Fibroblast of villous mesenchyme (primary cell): ENCODE measurements at regions not wholly inside any gene's neighbourhood (a gene's known extent, or its start where the extent isn't known, plus 50 kb on each side); places are given as distances from the start of the nearest gene placed in this dataset.

Source experiments
- DNase-seq: peaks from one replicate; pipeline ENCODE4 v3.0.0-alpha.2; 2010; ENCODE audit warnings: low read depth
- H3K4me3 ChIP-seq: 2 replicates; pipeline ENCODE4 v1.5.1; 2011; ENCODE audit warnings: low read depth, mild to moderate bottlenecking, low read length
- TF ChIP-seq, protein P1 (sequence below): IDR thresholded peaks from 2 replicates; pipeline ENCODE4 v1.5.1; 2012; ENCODE audit warnings: low read depth, mild to moderate bottlenecking, low read length; ENCODE audit not compliant: insufficient read depth

DNA sequence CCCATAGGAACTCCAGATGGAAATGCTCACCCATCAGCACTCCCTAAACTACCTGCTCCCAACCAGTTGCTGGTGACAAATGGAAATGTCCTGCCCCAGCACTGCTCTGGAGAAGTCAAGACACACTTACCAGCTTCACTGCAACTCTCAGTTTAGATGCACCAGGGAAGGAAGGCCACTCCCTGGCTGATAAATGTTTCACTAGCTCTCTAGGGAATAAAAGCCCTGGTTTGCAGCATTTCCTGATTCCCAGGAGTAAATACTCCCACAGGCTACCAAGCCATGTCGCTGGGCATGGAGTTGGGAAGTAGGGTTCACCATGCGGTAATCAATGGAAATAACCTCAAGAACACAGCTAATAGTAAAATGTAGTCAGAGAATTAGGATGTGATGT is 112.0 kb upstream of the NEO1 start:
- TF ChIP-seq, protein P1, sequence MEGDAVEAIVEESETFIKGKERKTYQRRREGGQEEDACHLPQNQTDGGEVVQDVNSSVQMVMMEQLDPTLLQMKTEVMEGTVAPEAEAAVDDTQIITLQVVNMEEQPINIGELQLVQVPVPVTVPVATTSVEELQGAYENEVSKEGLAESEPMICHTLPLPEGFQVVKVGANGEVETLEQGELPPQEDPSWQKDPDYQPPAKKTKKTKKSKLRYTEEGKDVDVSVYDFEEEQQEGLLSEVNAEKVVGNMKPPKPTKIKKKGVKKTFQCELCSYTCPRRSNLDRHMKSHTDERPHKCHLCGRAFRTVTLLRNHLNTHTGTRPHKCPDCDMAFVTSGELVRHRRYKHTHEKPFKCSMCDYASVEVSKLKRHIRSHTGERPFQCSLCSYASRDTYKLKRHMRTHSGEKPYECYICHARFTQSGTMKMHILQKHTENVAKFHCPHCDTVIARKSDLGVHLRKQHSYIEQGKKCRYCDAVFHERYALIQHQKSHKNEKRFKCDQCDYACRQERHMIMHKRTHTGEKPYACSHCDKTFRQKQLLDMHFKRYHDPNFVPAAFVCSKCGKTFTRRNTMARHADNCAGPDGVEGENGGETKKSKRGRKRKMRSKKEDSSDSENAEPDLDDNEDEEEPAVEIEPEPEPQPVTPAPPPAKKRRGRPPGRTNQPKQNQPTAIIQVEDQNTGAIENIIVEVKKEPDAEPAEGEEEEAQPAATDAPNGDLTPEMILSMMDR: no peak
- H3K4me3 ChIP-seq: no peak overlapping the region
- no peak for DNase-seq

DNA sequence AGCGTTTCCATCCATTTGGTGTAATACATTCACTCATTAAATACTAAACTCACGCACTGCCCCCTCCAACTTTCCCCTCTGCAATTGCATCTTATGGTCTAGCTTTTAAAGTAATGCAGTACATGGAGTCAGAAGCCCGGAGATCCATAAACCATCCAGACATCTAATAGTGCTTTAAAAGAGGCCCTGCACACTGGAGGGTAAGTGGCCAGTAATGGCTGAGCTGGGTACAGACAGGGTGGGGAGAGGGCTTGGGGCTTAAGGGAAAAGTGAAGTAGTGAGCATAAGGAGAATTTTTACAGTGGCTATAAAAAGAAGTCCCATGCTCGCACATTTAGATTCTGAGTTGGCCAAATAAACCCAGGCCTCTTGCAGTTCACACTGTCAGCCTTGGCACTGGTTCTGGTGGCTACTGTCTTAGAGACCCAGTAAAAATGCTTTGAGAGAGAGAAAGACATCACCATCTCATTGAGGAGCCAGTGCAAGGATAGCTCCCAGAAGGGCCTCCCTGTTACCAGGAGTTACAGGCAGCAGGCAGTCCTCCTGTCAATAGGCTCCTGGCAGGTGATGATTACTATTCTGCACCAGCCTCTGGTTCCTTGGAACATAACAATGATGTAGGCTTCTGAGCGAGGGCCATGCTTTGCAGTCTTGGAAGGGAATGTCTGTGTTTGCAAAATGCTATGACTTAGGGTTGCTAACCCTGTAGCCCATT is 112.6 kb upstream of the NEO1 start:
- DNase-seq: no peak
- TF ChIP-seq, protein P1: no peak
- no peak overlapping the region for H3K4me3 ChIP-seq

DNA sequence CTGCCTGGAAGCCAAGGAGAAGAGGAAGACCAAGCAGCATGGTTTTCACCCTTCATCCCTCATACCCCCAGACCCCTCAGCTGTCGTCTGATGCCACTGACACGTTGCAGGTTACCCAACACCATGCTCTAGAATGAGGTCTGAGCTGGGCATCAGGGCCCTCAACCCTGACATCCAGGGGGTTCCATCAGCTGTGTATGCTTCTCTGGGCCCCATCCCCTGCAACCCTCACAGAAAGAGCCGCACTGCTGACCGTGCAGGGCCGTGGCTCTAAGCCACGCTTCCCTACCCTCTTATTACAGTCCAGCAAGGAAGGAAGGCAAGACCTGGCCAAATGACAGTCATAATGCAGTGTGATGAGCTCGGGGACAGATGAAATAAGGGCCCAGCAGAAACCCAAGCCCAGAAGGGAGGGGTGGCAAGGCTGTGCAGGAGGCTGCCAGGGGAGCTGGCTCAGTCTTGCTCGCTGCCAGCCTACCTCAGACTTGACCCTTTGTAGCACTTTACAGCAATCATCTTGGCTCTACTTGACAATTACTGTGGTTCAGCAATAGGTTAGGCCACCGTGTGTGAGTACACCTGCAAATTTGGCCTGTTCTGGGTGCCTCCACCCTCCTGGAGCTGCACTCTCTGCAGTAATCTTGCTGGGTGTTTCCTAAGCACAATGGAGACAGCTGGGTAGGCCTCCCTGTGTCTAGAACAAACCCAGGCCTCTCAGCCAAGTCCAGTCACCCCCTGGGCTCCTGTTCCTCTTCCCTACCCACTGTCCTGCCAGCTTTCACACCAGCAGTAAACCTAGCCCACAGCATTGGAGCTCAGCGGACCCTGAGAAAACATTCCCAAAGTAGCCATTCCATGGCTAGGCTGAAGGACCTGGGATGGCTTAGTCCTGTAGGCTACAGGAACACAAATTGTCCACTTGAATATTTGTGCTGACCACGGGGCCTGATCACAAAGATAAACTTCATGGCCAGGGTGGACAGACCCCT is 115.3 kb upstream of the NEO1 start:
- H3K4me3 ChIP-seq: no peak overlapping the region
- TF ChIP-seq, protein P1: no peak
- no peak for DNase-seq

DNA sequence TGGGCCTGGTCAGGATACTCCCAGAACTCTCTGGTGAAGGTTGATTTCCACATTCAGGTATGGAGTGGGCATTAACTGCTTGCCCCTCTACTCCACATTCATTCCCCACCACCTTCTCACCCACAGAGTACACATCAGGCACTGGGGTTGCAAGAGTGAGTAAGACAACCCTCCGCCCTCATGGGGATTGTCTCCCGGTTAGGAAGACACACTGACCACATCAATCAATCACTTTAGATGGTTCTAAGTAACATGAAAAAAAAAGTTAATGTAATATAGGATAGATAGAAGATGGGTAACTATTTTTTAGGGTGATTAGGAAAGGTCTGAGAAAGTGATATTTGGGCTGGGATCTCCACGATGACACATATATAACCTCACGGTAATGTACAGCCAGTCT is 116.0 kb upstream of the NEO1 start:
- DNase-seq: no peak
- H3K4me3 ChIP-seq: no peak overlapping the region
- TF ChIP-seq, protein P1: no peak

DNA sequence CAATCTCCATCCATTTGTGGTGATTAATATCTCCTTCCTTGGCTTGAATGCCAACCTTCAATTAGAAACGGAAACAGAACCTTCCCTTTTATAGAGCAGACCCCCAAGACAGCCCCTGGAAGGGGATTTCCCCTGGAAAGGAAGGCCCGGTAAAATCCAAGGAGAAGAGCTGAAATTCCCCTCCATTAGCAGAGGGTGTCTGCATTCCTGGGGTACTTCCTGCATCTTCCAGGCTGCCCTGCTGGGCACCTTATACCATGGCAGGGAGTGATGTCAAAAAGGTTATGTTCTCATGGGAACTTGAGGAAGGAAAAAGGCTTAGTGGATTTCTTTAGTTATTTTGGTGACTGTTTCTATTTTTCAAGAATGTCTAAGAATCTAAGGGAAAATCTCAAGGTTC is 116.7 kb upstream of the NEO1 start:
- DNase-seq: no peak
- TF ChIP-seq, protein P1: no peak
- no peak overlapping the region for H3K4me3 ChIP-seq

DNA sequence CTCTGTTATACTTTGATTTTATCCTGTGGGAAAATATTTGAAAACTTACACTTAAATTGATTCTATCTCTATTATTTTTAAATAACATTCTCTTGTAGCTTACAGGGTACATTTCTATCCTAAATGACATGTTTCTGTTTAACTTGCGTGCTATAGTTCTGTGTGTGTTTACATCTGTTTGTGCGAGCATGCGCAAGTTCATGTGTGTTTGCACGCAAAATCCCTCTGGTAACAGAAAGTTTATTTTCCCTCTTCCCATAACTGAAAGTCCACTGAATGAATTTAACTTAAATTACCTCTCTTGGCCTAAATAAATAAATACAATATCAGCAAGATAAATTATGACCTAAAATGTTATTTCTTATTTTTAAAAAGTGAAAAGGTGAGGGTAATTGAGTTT is 117.3 kb upstream of the NEO1 start:
- no peak for DNase-seq
- no peak overlapping the region for H3K4me3 ChIP-seq
- TF ChIP-seq, protein P1: no peak
